ENCODE measurements at regions not wholly inside any gene's neighbourhood (a gene's known extent, or its start where the extent isn't known, plus 50 kb on each side); places are given as distances from the start of the nearest gene placed in this dataset.
"Not testable (repeated sequence)": the region's sequence is repeated elsewhere in the genome, so short reads cannot be mapped to it uniquely, and the experiment has no call there.

DNA sequence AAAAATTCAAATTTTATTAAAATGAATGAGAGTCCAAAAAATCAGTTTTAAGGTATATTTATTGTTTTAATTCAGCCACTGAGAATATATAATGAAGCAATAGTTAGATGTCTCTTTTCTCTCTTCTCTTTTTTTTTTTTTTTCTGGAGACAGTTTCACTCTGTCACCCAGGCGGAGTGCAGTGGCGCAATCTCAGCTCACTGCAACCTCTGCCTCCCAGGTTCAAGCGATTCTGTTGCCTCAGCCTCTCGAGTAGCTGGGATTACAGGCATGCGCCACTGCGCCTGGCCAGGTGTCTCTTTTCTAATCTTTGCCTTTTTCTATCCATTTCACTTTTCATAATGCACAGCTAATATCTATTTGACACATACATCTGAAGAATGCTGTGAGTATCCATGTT lies 307.1 kb upstream of the RGS6 start:
- Histone ChIP-seq H3K27ac (ENCODE audit: low read depth, low read length) (no peak overlapping the region), H3K4me1 (ENCODE audit: insufficient read depth, low read length) (peaks cover 8% of the 10 kb centered on the region; the same call in 1 of the 2 replicates), H3K36me3 (ENCODE audit: insufficient read depth, low read length) (peaks cover 21% of the 10 kb centered on the region), H3K27me3 (ENCODE audit: insufficient read depth, low read length) (no peaks in the 10 kb centered on the region), H3K9me3 (ENCODE audit: insufficient read depth, low read depth, low read length) (no peaks in the 10 kb centered on the region), H3K4me3 (ENCODE audit: low read length) (no peak overlapping the region), H3K9ac (ENCODE audit: low read depth, low read length) (no peak overlapping the region)
- 96% methylated on average over 6 of the region's 6 CpGs for WGBS

DNA sequence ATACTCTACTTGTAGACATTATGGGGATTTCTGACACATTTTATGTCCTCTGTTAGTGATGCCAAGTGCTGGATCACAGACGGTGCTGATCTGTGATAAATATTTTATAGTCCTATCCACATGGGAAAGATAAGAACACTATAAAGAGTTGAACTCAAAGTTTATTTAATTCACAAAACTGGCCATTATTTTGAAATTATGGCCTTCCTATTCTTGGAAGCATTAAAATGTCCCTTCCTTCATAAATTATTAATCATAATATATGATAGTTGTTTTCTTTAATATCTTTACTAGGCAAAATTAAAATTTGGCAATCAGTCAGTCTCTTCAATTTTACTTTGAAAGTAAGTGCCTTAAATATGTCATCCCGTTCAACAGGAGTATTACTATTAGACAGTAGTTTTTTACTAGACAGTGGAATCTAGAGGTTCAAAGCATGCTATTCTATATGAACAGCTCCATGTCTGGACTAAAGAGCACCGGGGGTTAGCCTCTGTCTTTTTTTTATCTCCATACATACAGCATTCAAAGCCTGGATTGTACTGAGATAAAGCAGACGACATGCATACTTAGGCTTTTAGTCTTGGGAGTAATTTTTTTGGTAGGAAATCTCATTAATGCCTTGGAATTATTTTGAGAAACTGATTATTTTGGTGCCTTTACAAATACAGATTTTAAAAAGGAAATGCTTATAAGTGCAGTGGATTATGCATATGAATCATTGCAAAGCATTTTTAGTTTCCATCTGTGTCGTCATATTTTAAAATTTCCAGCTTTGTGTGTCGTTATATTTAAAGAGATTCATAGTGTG lies 306.1 kb upstream of the RGS6 start:
- H3K27me3 ChIP-seq (ENCODE audit: insufficient read depth, low read length), result no peaks in the 10 kb centered on the region
- 93% methylated on average over 6 of the region's 6 CpGs for WGBS
- H3K36me3 ChIP-seq (ENCODE audit: insufficient read depth, low read length), result peaks cover 18% of the 10 kb centered on the region
- H3K9me3 ChIP-seq (ENCODE audit: insufficient read depth, low read depth, low read length), result no peaks in the 10 kb centered on the region
- no peak overlapping the region for H3K4me3 ChIP-seq (ENCODE audit: low read length)
- 0 out of 2 replicates have a peak, but pooled peaks cover 4% of the 10 kb centered on the region for H3K4me1 ChIP-seq (ENCODE audit: insufficient read depth, low read length)
- no peak overlapping the region for H3K9ac ChIP-seq (ENCODE audit: low read depth, low read length)
- no peak overlapping the region for H3K27ac ChIP-seq (ENCODE audit: low read depth, low read length)

DNA sequence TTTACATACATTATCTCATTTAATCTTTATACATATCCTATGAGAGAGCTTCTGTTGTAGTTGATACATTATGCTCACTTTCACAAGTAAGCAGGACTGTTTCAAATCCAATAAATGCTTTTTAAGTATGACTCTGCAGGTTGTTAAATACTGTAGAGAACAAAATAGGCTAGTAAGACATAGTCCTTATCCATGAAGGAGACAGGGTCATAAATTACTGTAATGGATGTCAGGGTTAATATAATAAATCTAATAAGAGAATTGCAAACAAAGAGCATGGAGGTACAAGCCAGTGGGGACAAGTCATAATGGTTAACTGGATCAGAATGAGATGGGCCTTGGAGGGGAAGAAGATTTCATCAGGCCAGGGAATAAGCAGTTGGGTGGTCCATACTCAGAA lies 303.8 kb upstream of the RGS6 start:
- Histone ChIP-seq H3K9ac (ENCODE audit: low read depth, low read length) (no peak overlapping the region), H3K4me3 (ENCODE audit: low read length) (no peak overlapping the region), H3K9me3 (ENCODE audit: insufficient read depth, low read depth, low read length) (no peaks in the 10 kb centered on the region), H3K27ac (ENCODE audit: low read depth, low read length) (no peak overlapping the region), H3K27me3 (ENCODE audit: insufficient read depth, low read length) (no peaks in the 10 kb centered on the region), H3K4me1 (ENCODE audit: insufficient read depth, low read length) (peaks cover 10% of the 10 kb centered on the region; the same call in 1 of the 2 replicates), H3K36me3 (ENCODE audit: insufficient read depth, low read length) (peaks cover 16% of the 10 kb centered on the region)

DNA sequence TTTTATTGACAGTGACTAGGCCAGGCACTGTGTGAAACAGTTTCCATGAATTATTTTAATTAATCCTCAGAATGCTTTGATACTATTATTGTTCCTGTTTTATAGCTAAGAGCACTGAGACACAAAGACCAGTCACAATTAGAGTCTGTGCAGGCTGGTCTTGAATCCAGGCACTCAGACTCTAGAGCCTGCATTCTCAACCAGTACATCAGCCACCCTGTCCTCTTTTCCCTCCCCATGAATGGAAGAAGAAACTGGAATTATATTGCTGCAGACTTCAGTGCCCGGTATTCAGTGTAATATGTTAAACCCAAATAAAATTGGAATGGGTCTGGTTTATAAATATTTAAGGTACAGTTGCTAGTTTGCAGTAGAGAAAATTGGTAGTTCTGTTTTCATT lies 303.0 kb upstream of the RGS6 start:
- Histone ChIP-seq H3K27ac (ENCODE audit: low read depth, low read length) (no peak overlapping the region), H3K4me3 (ENCODE audit: low read length) (no peak overlapping the region), H3K9me3 (ENCODE audit: insufficient read depth, low read depth, low read length) (no peaks in the 10 kb centered on the region), H3K9ac (ENCODE audit: low read depth, low read length) (no peak overlapping the region), H3K36me3 (ENCODE audit: insufficient read depth, low read length) (peaks cover 11% of the 10 kb centered on the region), H3K27me3 (ENCODE audit: insufficient read depth, low read length) (no peaks in the 10 kb centered on the region), H3K4me1 (ENCODE audit: insufficient read depth, low read length) (peaks cover 10% of the 10 kb centered on the region; the same call in 1 of the 2 replicates)
- 100% methylated on average over 1 of the region's 1 CpG for WGBS

DNA sequence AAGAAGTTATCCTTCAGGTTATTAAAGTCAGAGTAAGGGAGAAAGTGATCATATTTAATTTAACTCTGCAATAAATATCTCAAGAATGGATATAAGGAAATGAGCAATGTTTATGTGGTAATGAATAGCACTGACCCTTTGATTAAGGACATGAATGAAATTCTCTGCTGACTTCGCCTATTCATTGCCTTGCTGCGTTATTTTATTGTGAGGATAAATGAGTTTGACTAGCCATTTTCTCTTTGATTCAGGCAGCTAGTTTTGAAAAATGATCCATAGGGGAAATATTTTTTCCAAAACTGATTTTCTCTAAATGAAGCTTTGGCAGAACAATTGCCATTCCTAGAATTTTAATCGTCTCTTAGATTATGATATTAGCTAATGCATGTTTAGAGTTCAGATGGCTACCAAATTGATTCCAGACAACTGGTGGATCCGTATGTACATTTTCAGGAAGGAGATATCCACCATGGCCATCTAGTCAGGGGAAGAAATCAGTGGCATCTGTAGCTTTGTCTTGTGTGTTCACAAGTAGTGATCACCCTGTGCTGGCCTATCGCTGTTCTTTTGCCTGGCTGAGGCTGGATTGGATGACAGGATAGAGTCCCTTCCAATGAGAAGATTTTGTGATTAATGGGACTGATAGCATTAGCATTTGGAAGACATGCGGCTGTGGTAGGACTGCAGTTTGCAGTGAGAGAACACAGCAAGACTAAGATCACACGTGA lies 302.3 kb upstream of the RGS6 start:
- 93% methylated on average over 7 of the region's 7 CpGs for WGBS
- Histone ChIP-seq H3K9me3 (ENCODE audit: insufficient read depth, low read depth, low read length) (no peaks in the 10 kb centered on the region), H3K36me3 (ENCODE audit: insufficient read depth, low read length) (peaks cover 6% of the 10 kb centered on the region), H3K27ac (ENCODE audit: low read depth, low read length) (no peak overlapping the region), H3K4me3 (ENCODE audit: low read length) (no peak overlapping the region), H3K4me1 (ENCODE audit: insufficient read depth, low read length) (peaks cover 10% of the 10 kb centered on the region; the same call in 1 of the 2 replicates), H3K27me3 (ENCODE audit: insufficient read depth, low read length) (no peaks in the 10 kb centered on the region), H3K9ac (ENCODE audit: low read depth, low read length) (no peak overlapping the region)

DNA sequence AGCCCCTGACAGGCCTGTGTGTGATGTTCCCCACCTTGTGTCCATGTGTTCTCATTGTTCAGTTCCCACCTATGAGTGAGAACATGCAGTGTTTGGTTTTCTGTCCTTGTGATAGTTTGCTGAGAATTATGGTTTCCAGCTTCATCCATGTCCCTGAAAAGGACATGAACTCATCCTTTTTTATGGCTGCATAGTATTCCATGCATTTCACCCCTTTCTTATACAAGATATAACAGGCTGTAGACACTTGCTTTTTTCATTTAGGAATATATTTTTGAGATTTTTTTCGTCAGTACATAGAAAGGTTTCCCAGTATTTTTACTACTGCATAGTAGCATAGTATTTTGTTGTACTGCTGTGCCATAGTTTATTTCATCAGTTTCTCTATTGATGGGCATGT lies 301.2 kb upstream of the RGS6 start:
- not testable (repeated sequence) for H3K9ac ChIP-seq (ENCODE audit: low read depth, low read length); H3K27ac ChIP-seq (ENCODE audit: low read depth, low read length); H3K4me1 ChIP-seq (ENCODE audit: insufficient read depth, low read length); H3K9me3 ChIP-seq (ENCODE audit: insufficient read depth, low read depth, low read length); H3K27me3 ChIP-seq (ENCODE audit: insufficient read depth, low read length); H3K36me3 ChIP-seq (ENCODE audit: insufficient read depth, low read length); H3K4me3 ChIP-seq (ENCODE audit: low read length)
- WGBS, result no CpG with 5 or more reads among the region's 1 CpG

DNA sequence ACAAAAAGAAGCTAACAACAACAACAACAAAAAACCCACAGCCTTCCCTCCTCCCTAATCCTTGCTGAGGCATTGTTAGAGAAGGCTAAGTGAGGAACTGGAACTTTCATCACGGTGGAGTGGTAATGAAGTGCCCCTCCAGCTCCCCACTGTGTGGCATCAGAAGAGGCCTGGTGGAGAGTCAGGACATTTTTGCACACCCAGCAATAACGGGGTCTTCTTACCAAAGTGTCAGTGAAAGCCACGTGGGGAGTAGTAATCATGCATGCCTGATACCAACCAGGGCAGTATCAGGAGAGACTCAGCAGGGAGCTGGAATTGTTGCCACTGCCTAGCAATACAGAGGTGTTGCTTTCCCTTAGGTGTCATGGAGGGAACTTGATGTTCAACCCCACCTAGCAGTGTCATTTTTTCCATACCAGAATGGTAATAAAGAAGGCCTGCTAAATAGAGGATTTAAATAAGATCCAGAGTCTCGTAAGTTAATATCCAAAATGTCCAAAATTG lies 299.7 kb upstream of the RGS6 start:
- Histone ChIP-seq H3K9ac (ENCODE audit: low read depth, low read length) (no peak overlapping the region), H3K36me3 (ENCODE audit: insufficient read depth, low read length) (no peaks in the 10 kb centered on the region; the same call in 1 of the 2 replicates), H3K9me3 (ENCODE audit: insufficient read depth, low read depth, low read length) (no peaks in the 10 kb centered on the region), H3K4me3 (ENCODE audit: low read length) (no peak overlapping the region), H3K27ac (ENCODE audit: low read depth, low read length) (no peak overlapping the region), H3K4me1 (ENCODE audit: insufficient read depth, low read length) (peaks cover 10% of the 10 kb centered on the region; the same call in 1 of the 2 replicates), H3K27me3 (ENCODE audit: insufficient read depth, low read length) (no peaks in the 10 kb centered on the region)
- WGBS, result 69% methylated on average over 4 of the region's 4 CpGs

DNA sequence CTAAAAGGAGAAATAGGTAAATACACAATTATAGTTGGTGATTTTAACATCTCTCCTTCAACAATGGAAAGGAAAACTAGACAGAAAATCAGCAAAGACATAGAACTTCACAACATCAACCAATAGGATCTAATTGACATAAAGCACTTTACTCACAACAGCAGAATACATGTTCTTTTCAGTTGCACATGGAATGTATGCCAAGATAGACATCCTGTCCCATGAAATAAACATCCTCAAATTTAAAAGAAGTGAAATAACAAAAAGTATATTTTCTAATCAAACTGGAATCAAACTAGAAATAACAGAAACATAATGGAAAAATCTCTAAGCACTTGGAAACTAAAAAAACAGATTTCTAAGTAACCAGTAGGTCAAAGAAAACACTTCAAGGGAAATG lies 296.2 kb upstream of the RGS6 start:
- Histone ChIP-seq H3K27ac (ENCODE audit: low read depth, low read length) (no peak overlapping the region), H3K9me3 (ENCODE audit: insufficient read depth, low read depth, low read length) (no peaks in the 10 kb centered on the region), H3K27me3 (ENCODE audit: insufficient read depth, low read length) (no peaks in the 10 kb centered on the region), H3K4me1 (ENCODE audit: insufficient read depth, low read length) (peaks cover 10% of the 10 kb centered on the region; the same call in 1 of the 2 replicates), H3K36me3 (ENCODE audit: insufficient read depth, low read length) (no peaks in the 10 kb centered on the region; the same call in 1 of the 2 replicates), H3K4me3 (ENCODE audit: low read length) (no peak overlapping the region), H3K9ac (ENCODE audit: low read depth, low read length) (no peak overlapping the region)

DNA sequence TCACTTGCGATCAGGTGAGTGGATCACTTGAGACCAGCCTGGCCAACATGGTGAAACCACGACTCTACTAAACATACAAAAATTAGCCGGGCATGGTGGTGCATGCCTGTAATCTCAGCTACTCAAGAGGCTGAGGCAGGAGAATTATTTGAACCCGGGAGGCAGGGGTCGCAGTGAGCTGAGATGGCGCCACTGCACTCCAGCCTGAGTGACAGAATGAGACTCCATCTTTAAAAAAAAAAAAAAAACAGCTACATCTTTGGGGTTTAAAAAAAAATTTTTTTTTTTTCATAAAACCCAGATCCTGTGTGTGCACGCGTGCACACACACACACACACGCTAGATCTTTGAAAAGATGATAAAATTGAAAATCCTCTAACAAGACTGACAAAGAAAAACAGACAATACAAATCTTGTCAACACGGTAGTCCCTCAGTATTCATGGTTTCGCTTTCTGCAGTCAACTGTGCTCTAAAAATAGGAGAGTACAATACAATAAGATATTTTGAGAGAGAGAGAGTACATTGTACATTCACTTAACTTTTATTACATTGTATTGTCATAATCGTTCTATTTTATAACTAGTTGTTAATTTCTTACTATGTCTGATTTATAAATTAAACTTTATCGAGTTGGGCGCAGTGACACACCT lies 295.3 kb upstream of the RGS6 start:
- WGBS, result 99% methylated on average over 10 of the region's 14 CpGs
- H3K4me1 ChIP-seq (ENCODE audit: insufficient read depth, low read length), result peaks cover 6% of the 10 kb centered on the region; the same call in 1 of the 2 replicates
- no peaks in the 10 kb centered on the region for H3K9me3 ChIP-seq (ENCODE audit: insufficient read depth, low read depth, low read length)
- no peak overlapping the region for H3K27ac ChIP-seq (ENCODE audit: low read depth, low read length)
- H3K4me3 ChIP-seq (ENCODE audit: low read length), result no peak overlapping the region
- H3K9ac ChIP-seq (ENCODE audit: low read depth, low read length), result no peak overlapping the region
- no peaks in the 10 kb centered on the region for H3K27me3 ChIP-seq (ENCODE audit: insufficient read depth, low read length)
- H3K36me3 ChIP-seq (ENCODE audit: insufficient read depth, low read length), result no peaks in the 10 kb centered on the region; the same call in 1 of the 2 replicates

DNA sequence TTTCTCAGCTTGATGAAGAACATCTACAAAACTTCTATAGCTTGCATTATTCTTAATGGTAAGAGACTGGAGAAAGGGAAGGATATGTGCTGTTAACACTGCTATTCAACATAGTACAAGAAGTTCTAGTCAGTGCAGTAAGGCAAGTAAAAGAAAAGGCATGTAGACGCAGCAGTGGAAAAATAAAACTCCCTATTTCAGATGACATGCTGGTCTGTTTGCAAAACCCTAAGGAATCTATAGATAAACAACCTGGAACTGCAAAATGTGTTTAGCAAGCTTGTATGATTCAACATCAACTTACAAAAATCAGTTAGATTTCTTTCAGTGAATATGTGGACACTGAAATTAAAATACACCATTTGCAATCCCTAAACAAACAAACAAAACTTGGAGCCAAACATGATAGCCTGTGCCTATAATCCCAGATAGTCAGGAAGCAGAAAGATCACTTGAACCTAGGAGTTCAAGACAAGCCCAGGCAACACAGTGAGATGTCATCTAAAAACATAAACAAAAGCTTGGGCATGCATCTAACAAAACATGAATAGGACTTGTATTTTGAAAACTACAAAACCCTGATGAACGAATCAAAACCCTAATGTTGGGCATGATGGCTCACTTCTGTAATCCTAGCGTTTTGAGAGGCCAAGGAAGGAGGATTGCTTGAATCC lies 293.6 kb upstream of the RGS6 start:
- Histone ChIP-seq H3K27ac (ENCODE audit: low read depth, low read length) (no peak overlapping the region), H3K27me3 (ENCODE audit: insufficient read depth, low read length) (no peaks in the 10 kb centered on the region), H3K4me3 (ENCODE audit: low read length) (no peak overlapping the region), H3K9me3 (ENCODE audit: insufficient read depth, low read depth, low read length) (peaks cover 10% of the 10 kb centered on the region; the same call in 1 of the 2 replicates), H3K36me3 (ENCODE audit: insufficient read depth, low read length) (no peaks in the 10 kb centered on the region; the same call in 1 of the 2 replicates), H3K9ac (ENCODE audit: low read depth, low read length) (no peak overlapping the region), H3K4me1 (ENCODE audit: insufficient read depth, low read length) (no peaks in the 10 kb centered on the region)
- 97% methylated on average over 3 of the region's 3 CpGs for WGBS
